Stimulated activated CD4-positive, alpha-beta T cell treated with anti-CD3 and anti-CD28 coated beads, Interleukin-4, amount 100 ng/mL, for 24 hours (primary cell): ENCODE measurements at regions not wholly inside any gene's neighbourhood (a gene's known extent, or its start where the extent isn't known, plus 50 kb on each side); places are given as distances from the start of the nearest gene placed in this dataset.
A peak's percentile ranks its signal among the peaks of the same experiment; 100 is the strongest.

Experiments
- DNase-seq: peaks from one replicate; pipeline ENCODE4 v3.0.0-alpha.2; 2020

- no peak for DNase-seq
These were observed 120.2 kb downstream of the TENT4A start for GRCh38 chr5:6833406-6833805.

DNA sequence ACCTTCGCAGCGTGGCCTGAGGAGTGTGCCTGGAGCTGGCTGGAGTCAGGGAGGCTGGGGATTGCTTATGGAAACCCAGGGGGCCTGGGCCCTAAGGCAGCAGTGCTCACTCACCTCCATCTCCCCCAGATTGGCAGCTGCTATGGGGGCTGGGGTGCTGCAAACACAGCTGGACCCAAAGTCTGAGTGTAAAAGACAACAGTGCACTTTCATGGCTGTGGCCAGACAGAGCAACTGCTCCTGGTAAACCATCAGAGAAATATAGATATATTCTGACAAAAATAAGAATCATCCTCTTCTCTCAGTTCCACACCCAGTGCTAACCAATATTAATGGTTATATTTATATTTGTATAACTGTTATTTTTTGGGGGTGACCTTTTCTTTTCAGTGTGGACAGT is 123.9 kb downstream of the TENT4A start:
- no peak for DNase-seq

DNA sequence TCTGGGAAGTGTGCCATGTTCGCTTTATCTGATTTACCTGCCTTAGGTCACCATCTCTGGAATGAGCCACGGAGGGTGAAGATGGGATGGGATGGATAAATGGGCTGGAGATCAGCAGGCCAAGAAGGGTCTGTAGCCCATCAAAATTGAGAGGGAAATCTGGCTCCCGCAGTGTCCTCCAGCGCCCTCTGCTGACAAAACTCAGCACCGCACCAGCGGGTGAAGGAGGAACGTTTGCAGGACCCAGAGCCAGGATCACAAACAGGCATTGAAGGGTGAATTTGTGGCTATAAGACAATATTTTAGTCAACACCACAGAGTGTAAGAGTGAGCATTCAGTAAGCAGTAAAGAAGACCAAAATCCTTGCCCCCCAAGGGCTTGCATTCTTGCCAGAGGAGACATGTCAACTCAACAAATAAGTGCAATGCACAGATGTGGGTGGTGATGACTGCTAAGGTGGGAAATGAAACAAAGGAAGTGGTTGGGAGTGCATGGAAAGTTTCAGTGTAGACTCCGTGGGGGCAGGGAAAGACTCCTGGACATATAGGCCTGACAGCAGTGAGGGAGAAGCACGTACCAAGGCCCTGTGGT is 124.4 kb downstream of the TENT4A start:
- peak; percentile 30 for DNase-seq

DNA sequence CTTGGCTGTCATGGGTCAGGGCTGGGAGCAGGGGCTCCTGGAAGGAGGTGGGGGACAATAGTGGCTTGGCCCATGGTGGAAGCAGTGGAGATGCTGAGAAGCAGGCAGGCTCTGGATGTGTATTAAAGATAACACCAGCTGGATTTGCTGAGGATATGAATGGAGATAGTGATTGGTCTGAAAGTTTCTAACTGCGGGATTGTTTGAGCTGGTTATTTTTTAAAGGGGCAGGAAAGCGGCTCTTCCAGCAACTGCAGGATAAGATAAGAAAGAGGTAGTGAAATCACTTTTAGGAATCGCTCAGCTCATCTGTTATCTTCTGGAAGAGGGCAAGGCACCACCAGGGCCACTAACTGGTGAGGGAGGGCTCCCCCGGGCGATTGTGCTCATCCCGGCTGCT is 125.5 kb downstream of the TENT4A start:
- no peak for DNase-seq

DNA sequence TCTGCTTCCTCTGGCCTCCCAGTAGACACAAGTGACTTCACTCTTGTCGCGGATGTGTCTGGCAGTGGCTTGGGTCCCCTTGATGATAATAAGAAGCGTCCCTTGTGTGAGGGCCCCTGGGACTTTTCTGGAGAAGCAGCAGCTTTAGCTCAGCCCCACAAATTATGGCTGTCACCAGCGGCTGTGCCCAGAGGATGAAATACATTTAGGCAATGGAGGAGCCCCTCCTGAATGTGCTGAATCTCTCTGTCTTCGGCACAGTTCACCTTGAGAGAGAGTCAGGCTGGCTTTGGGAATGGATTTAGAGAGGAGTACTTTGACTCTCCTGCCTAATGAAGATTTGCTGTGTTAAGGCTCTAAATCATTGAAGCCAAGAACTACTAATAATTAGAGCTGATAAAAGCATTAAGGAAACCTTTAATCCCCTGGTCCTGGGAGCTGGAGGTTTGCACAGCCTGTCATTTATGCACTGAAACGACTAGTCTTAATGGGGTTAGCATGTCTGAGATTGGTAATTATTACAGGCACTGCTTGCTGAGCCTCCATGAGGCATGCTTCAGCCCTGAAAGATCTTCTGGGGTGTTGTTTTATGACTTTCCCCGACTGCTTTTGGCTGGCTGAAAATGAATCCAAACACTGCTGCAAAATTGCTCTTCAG is 127.0 kb downstream of the TENT4A start:
- DNase-seq = no peak

GRCh38 chr5:6843335-6843734 is 130.1 kb downstream of the TENT4A start:
- no peak for DNase-seq

- no peak for DNase-seq
These were observed 130.6 kb downstream of the TENT4A start for GRCh38 chr5:6843821-6844220.

- DNase-seq = no peak
These were observed 132.6 kb downstream of the TENT4A start for GRCh38 chr5:6845856-6846255.

- DNase-seq = no peak
These were observed 134.6 kb downstream of the TENT4A start for GRCh38 chr5:6847870-6848269.

DNA sequence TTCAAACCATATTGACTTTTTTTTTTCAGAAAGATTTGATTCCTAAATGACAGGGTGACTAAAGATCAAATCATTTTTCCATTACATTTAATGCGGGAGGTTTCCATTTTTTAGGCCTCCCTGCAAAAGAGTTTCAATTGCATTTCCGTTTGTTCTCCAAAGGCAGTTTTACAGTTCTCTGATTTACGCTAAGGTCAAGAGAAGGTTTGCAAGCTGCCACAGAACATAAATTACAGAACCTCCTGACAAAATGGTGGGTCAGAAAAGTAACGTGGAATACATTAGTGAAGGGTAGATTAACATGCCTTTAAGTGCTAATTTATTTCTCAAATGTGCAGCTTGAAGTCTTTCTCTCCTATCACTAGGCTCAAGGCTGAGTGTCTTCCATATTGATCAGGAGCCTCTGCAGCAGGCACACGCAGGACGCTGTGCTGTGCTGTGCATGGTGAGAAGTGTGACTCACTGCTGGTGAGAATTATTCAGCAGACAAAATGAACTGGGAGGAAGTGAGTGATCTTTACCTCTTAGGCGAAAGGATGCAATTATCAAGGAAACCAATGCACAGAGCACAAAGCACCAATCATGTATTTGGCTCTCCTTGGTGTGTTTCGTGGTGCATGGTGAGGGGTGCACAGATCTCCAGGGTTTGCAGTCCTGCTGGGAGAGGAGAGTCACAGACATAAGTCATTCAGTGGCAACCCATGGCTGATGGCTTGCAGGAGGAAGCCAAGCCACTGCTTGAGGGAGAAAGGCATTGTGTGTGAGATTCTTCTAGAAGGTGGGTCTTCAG is 136.3 kb downstream of the TENT4A start:
- DNase-seq = peak; percentile 7

- DNase-seq = peak; percentile 6
These were observed 136.8 kb downstream of the TENT4A start for GRCh38 chr5:6850106-6850432.

DNA sequence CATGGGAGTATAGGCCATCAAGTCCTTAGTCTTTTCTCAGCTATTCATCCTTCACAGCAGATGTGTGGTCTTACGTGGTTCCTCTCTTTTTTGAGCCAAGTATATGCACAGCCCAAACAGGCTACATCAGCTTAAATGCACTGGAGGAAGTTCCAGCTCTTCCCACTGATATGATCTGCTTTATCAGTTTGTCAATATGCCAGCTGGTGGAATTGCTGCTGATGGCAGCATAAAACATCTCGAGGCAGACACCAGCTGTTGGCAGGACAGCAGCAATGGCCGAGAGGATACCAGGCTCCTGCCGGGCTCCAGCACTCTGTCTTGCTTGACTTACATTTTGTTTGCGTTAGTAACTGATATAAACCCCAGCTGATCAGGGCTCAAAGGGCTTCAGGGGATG is 143.4 kb downstream of the TENT4A start:
- DNase-seq = no peak

DNA sequence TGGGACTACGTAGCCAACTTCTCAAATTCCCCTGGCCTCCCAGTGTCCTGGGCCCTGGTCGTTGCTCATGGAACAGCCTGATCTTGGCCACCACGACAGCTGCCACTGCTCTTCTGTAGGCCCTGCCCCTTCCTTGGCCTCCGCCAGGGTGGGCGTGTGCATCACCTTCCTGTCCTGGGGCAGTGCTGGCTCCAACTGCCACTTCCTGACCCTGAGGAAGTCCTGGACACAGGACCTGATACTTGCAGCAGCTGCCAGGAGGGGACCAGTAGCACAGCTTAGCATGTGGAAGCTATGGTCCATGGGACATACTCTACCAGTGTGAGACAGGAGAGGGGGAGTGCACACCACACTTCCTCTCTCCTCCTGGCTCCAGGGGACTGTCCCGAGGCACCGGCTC is 145.2 kb downstream of the TENT4A start:
- no peak for DNase-seq

DNA sequence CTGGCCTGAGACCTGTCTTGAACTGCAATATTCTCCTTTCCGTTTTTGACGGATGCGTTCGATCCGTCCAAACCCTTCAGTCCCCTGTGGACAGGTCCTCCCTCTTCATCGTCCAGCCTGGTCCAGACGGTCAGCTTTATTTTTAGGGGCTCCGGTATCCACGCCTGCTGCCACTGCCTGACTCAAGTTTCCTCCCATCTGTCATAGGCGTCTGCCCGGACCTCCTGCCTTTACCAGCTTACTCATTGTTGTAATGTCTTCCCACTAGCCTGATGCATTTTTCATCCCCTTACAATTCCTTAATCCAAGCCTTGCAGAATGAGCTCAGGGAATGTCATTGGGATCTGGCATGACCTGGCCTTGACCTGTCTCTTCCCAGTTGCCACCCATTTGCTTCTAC is 145.8 kb downstream of the TENT4A start:
- no peak for DNase-seq

DNA sequence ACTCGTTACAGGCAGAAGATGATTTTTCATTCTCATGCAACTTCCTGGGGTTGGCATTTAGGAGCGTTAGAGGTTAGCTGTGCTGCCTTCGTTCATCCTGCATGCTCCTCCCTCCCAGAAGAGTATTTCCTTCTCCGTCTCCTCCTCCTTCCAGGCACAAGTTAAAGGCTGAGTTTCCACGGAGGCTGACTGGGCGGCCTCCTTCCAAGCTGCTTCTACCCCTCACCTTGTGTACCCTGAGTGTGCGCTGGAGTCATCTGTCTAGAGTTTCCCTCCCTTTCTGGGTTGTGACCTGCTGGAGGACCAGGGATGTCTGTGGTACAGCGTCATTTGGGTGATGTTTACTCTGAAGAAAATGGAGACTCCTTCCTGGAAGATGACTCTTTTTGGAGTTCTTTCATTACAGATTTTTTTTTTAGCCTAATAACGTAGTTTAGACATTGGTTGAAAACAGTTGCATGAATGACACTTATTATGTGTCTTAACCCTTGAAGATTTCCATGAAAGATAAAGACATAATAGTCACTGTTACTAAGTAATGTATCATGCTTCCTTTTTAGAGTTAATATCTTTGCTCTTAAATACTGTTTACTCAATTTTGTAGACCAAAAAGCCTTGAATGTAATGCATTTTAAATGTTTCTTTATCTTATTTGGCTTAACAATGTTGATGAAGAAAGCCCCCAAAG is 146.9 kb downstream of the TENT4A start:
- no peak for DNase-seq

DNA sequence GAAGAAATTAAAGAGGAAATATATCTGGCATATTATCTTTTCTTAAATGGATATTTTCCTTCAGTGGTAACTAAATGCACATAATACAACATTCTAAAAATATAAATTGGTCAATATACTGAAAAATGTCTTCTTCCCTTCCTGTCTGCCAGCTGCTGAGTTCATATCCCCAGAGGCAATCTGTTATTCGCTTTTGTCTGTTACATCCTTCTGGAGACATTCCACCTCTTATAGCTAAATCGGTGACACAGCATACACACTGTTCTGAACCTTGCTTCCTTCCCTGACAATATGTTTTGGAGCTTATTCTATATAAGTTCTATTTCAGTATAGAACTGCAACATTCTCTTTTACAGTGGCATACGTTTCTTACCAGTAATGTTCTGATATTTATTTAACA is 147.8 kb downstream of the TENT4A start:
- DNase-seq = no peak

DNA sequence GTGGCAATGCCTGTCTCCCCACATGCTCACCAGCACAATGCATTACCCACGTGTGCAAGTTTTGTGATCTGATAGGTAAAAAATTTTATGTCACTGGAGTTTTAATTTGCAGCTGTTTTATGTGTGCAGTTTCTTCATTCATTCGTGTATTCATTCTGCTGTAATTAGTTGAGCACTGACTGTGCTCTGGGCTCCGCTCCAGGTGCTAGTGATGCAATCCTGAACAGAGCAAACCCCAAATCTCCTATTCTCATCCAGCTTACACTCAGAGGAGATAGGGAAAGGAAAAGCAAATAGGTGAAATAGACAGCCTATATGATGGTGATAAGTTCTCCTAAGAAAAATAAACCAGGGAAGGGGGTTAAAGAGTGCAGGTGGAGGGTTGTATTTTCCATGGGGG is 148.4 kb downstream of the TENT4A start:
- DNase-seq = no peak

GRCh38 chr5:6862306-6862705 is 149.1 kb downstream of the TENT4A start:
- DNase-seq = no peak

DNA sequence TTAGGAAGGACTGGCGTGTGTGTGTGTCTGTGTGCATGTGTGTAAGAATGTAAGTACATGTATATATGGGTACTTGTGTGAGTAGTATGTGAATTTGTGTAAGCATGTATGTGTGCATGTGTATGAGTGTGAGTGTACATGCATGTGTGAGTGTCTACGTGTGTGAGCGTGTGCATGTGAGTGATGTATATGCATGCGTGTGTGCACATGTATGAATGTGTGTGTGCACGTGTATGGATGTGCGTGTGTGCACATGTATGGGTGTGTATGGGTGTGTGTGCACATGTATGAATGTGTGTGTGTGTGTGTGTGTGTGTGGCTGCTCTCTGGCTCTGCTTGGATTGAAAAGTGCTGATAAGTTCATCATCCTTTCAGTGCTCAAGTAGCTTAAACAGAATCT is 154.5 kb downstream of the TENT4A start:
- no peak for DNase-seq

GRCh38 chr5:6868171-6868570 is 154.9 kb downstream of the TENT4A start:
- no peak for DNase-seq

GRCh38 chr5:6868575-6869215 is 155.5 kb downstream of the TENT4A start:
- DNase-seq = no peak

DNA sequence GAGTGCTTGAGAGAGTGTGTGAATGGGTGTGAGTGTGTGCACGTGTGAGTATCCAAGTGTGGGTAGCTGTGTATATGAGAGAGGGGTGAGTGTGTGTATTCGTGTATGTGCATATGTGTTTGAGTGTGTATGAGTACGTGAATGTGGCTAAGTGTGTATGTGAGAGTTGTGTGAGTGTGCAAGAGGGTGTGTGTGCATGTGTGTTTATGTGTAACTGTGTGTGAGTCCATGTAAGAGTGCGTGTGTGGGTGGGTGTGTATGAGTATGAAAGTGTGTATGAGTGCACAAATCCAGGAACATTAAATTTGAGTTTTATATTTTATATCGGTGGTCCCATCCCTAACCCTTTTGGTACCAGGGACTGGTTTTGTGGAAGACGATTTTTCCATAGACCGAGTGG is 156.4 kb downstream of the TENT4A start:
- no peak for DNase-seq

DNA sequence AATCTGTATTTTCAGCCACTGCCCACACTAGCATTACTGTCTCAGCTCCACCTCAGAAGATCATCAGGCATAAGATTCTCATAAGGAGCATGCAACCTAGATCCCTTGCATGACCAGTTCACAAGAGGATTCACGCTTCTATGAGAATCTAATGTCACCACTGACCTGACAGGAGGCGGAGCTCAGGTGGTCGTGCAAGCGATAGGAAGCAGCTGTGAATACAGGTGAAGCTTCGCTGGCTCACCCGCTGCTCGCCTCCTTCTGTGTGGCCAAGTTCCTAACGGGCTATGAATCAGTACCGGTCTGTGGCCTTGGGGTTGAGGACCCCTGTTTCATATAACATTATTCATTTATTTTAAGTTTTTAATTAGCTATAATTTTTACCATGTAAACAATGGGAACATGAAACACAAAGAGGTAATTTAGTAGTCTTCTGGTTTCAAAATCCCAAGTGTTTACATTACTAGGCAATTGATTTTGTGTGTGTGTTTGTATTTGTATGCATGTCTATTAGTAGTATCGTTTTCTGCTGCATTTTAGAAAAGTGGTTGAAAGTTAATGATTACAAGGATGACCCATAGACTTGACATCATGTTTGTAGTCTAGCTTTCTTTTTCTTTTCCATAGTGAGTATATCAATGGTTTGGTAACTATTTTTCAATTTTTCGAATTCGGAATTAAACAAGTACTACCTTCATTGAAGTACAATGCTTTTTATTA is 159.4 kb downstream of the TENT4A start:
- DNase-seq = no peak
